ENCODE measurements at regions not wholly inside any gene's neighbourhood (a gene's known extent, or its start where the extent isn't known, plus 50 kb on each side); places are given as distances from the start of the nearest gene placed in this dataset.
A peak's percentile ranks its signal among the peaks of the same experiment; 100 is the strongest.

DNA sequence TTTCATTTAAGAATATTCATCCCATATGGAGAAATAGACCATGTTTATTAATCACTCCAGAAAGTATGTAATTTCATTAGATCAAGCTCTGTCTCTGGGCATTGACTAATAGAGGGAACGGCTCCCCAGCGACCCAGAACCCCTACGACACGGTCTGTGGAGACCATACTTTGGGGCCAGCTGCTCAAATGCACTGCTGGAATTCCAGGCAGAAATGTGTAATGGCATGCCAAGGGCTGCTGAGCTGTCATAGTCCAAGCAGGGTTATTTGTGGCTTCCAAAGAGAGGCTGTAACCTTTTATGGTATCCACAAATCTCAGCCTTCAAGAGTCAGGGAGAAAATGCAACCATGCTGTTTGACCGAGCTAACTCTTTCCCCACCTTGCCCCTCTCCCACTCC lies 755.8 kb downstream of the DHX35 start:
- no peak overlapping the region for H3K14ac ChIP-seq (ENCODE audit: low read length)
- H3K27me3 ChIP-seq (ENCODE audit: control insufficient read depth in 3 of 3, insufficient read depth in 3 of 3, low read depth in 1 of 3, low read length in 3 of 3): peaks cover 0 to 2% (median 0%) of the 10 kb centered on the region in 3 experiments
- H3K4me3 ChIP-seq (ENCODE audit: low read length in 2 of 2): no peak overlapping the region
- H2BK120ac ChIP-seq (ENCODE audit: low read depth, low read length): no peak overlapping the region
- H3K9ac ChIP-seq (ENCODE audit: low read depth, low read length, poor library complexity): no peak overlapping the region
- no peak overlapping the region for H2BK12ac ChIP-seq (ENCODE audit: low read length)
- no peaks in the 10 kb centered on the region for H3K4me1 ChIP-seq (ENCODE audit: control insufficient read depth in 2 of 2, insufficient read depth in 1 of 2, low read depth in 1 of 2, low read length in 2 of 2)
- no peak overlapping the region for H3K23ac ChIP-seq (ENCODE audit: low read depth, low read length, poor library complexity)
- WGBS, 2 donors (ENCODE audit: extremely low coverage in 2 of 2, insufficient read length in 2 of 2, insufficient replicate concordance in 1 of 2): no CpG with 5 or more reads among the region's 5 CpGs
- no peak overlapping the region for H2AFZ ChIP-seq (ENCODE audit: low read length)
- no peak overlapping the region for H2AK5ac ChIP-seq (ENCODE audit: low read depth, low read length)
- no peaks in the 10 kb centered on the region for H3K36me3 ChIP-seq (replicated peaks in 1 of 2; ENCODE audit: control insufficient read depth in 2 of 2, insufficient read depth in 2 of 2, low read length in 2 of 2)
- H3K79me1 ChIP-seq (ENCODE audit: low read depth, low read length): no peaks in the 10 kb centered on the region
- H4K8ac ChIP-seq (ENCODE audit: low read depth, low read length): no peak overlapping the region
- no peak overlapping the region for H3K27ac ChIP-seq (replicated peaks; ENCODE audit: low read length)
- H3K4ac ChIP-seq (ENCODE audit: low read length): no peak overlapping the region
- no peak overlapping the region for H3K18ac ChIP-seq (ENCODE audit: low read length)
- no peak overlapping the region for H2BK5ac ChIP-seq (ENCODE audit: low read length)
- H3K4me2 ChIP-seq (ENCODE audit: insufficient read depth, low read length, poor library complexity, severe bottlenecking): no peak overlapping the region
- no peaks in the 10 kb centered on the region for H3K9me3 ChIP-seq (replicated peaks in 1 of 2; ENCODE audit: control insufficient read depth in 2 of 2, insufficient read depth in 1 of 2, low read depth in 1 of 2, low read length in 2 of 2)
- H4K91ac ChIP-seq (ENCODE audit: low read depth, low read length, poor library complexity): no peak overlapping the region
- H2BK15ac ChIP-seq (ENCODE audit: low read length): no peak overlapping the region
- no peak for DNase-seq (ENCODE audit: low spot score)

DNA sequence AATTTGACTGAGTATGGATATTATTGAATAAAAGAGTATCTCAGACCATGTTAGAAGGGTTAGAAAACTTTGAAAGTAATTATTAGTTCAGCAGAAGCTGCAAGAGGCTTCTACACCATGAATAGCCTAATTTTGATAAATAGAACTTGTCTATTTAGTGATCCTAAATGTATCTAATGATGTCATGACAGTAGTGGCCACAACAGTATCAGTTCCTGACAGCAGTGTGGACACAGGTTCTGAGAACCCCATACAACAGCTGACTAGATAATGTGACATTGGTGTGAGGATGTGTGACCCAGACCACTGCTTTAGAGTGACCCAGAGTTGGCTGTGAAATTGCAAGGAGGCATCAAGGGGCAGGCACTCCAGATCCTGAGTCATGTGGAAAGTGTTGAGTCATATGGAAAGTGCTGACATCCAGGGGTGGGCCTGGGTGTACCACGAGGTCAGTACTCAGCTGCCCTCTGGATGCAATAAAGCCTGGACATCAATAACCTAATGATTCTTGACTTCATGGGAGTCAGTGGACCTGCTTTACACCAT lies 754.7 kb downstream of the DHX35 start:
- no peak for DNase-seq (ENCODE audit: low spot score)
- Histone ChIP-seq H3K4me2 (ENCODE audit: insufficient read depth, low read length, poor library complexity, severe bottlenecking) (no peak overlapping the region), H3K36me3 (replicated peaks in 1 of 2; ENCODE audit: control insufficient read depth in 2 of 2, insufficient read depth in 2 of 2, low read length in 2 of 2) (no peaks in the 10 kb centered on the region), H3K27me3 (ENCODE audit: control insufficient read depth in 3 of 3, insufficient read depth in 3 of 3, low read depth in 1 of 3, low read length in 3 of 3) (peaks cover 0 to 2% (median 0%) of the 10 kb centered on the region in 3 experiments), H3K4ac (ENCODE audit: low read length) (no peak overlapping the region), H3K14ac (ENCODE audit: low read length) (no peak overlapping the region), H3K18ac (ENCODE audit: low read length) (no peak overlapping the region), H2BK12ac (ENCODE audit: low read length) (no peak overlapping the region), H4K8ac (ENCODE audit: low read depth, low read length) (no peak overlapping the region), H2BK15ac (ENCODE audit: low read length) (no peak overlapping the region), H3K23ac (ENCODE audit: low read depth, low read length, poor library complexity) (no peak overlapping the region), H3K79me1 (ENCODE audit: low read depth, low read length) (no peaks in the 10 kb centered on the region), H4K91ac (ENCODE audit: low read depth, low read length, poor library complexity) (no peak overlapping the region), H3K27ac (replicated peaks; ENCODE audit: low read length) (no peak overlapping the region), H2BK120ac (ENCODE audit: low read depth, low read length) (no peak overlapping the region), H2BK5ac (ENCODE audit: low read length) (no peak overlapping the region), H3K4me1 (ENCODE audit: control insufficient read depth in 2 of 2, insufficient read depth in 1 of 2, low read depth in 1 of 2, low read length in 2 of 2) (no peaks in the 10 kb centered on the region), H2AFZ (ENCODE audit: low read length) (no peak overlapping the region), H3K4me3 (ENCODE audit: low read length in 2 of 2) (no peak overlapping the region), H3K9ac (ENCODE audit: low read depth, low read length, poor library complexity) (no peak overlapping the region), H2AK5ac (ENCODE audit: low read depth, low read length) (no peak overlapping the region), H3K9me3 (replicated peaks in 1 of 2; ENCODE audit: control insufficient read depth in 2 of 2, insufficient read depth in 1 of 2, low read depth in 1 of 2, low read length in 2 of 2) (no peaks in the 10 kb centered on the region)
- no CpG with 5 or more reads among the region's 1 CpG for WGBS, 2 donors (ENCODE audit: extremely low coverage in 2 of 2, insufficient read length in 2 of 2, insufficient replicate concordance in 1 of 2)

- Histone ChIP-seq H3K4me2 (ENCODE audit: insufficient read depth, low read length, poor library complexity, severe bottlenecking) (no peak overlapping the region), H3K9me3 (replicated peaks in 1 of 2; ENCODE audit: control insufficient read depth in 2 of 2, insufficient read depth in 1 of 2, low read depth in 1 of 2, low read length in 2 of 2) (no peaks in the 10 kb centered on the region), H3K9ac (ENCODE audit: low read depth, low read length, poor library complexity) (no peak overlapping the region), H3K4me1 (ENCODE audit: control insufficient read depth in 2 of 2, insufficient read depth in 1 of 2, low read depth in 1 of 2, low read length in 2 of 2) (no peaks in the 10 kb centered on the region), H2BK120ac (ENCODE audit: low read depth, low read length) (no peak overlapping the region), H2BK15ac (ENCODE audit: low read length) (no peak overlapping the region), H3K14ac (ENCODE audit: low read length) (no peak overlapping the region), H2BK12ac (ENCODE audit: low read length) (no peak overlapping the region), H3K4ac (ENCODE audit: low read length) (no peak overlapping the region), H4K91ac (ENCODE audit: low read depth, low read length, poor library complexity) (no peak overlapping the region), H3K79me1 (ENCODE audit: low read depth, low read length) (no peaks in the 10 kb centered on the region), H3K18ac (ENCODE audit: low read length) (no peak overlapping the region), H3K4me3 (ENCODE audit: low read length in 2 of 2) (no peak overlapping the region), H4K8ac (ENCODE audit: low read depth, low read length) (no peak overlapping the region), H3K27ac (replicated peaks; ENCODE audit: low read length) (no peak overlapping the region), H2BK5ac (ENCODE audit: low read length) (no peak overlapping the region), H3K23ac (ENCODE audit: low read depth, low read length, poor library complexity) (no peak overlapping the region), H3K27me3 (ENCODE audit: control insufficient read depth in 3 of 3, insufficient read depth in 3 of 3, low read depth in 1 of 3, low read length in 3 of 3) (peaks cover 0 to 2% (median 0%) of the 10 kb centered on the region in 3 experiments), H2AFZ (ENCODE audit: low read length) (no peak overlapping the region), H3K36me3 (replicated peaks in 1 of 2; ENCODE audit: control insufficient read depth in 2 of 2, insufficient read depth in 2 of 2, low read length in 2 of 2) (no peaks in the 10 kb centered on the region), H2AK5ac (ENCODE audit: low read depth, low read length) (no peak overlapping the region)
- WGBS, 2 donors (ENCODE audit: extremely low coverage in 2 of 2, insufficient read length in 2 of 2, insufficient replicate concordance in 1 of 2): no CpG with 5 or more reads among the region's 4 CpGs
- DNase-seq (ENCODE audit: low spot score): no peak
These were observed 751.1 kb downstream of the DHX35 start for GRCh38 chr20:39713076-39713840.

DNA sequence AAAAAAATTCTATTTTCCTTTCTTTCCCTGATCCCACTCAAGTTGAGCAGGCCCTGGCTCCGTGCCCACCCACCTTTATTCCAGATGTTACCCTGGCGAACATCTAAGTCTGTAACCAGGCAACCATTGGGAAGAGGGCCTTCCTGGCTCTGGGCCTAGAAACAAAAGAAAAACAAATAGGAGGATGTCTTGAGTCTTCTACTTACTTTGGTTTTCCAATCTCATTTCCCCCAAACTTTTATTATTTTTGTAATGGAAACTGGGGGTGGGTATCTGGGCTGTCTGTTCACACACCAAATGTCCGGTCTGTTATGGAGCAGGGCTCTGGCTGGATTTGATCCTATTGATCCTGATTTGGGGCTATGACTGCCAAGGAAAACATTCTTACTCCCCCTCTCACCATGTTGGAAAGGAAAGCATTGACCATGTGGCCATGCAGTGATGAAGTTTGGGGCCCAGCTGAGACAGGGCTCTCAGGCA lies 744.1 kb downstream of the DHX35 start:
- H3K9ac ChIP-seq (ENCODE audit: low read depth, low read length, poor library complexity): no peak overlapping the region
- H3K79me1 ChIP-seq (ENCODE audit: low read depth, low read length): no peaks in the 10 kb centered on the region
- no peak overlapping the region for H4K8ac ChIP-seq (ENCODE audit: low read depth, low read length)
- no peaks in the 10 kb centered on the region for H3K9me3 ChIP-seq (replicated peaks in 1 of 2; ENCODE audit: control insufficient read depth in 2 of 2, insufficient read depth in 1 of 2, low read depth in 1 of 2, low read length in 2 of 2)
- no peak overlapping the region for H4K91ac ChIP-seq (ENCODE audit: low read depth, low read length, poor library complexity)
- H3K4me3 ChIP-seq (ENCODE audit: low read length in 2 of 2): peak overlapping the region in 1 of 2 donors; percentile 32
- H2BK5ac ChIP-seq (ENCODE audit: low read length): no peak overlapping the region
- H2BK120ac ChIP-seq (ENCODE audit: low read depth, low read length): no peak overlapping the region
- H2BK12ac ChIP-seq (ENCODE audit: low read length): no peak overlapping the region
- H3K23ac ChIP-seq (ENCODE audit: low read depth, low read length, poor library complexity): no peak overlapping the region
- no peak overlapping the region for H2BK15ac ChIP-seq (ENCODE audit: low read length)
- no peak overlapping the region for H2AFZ ChIP-seq (ENCODE audit: low read length)
- no peak overlapping the region for H3K4me2 ChIP-seq (ENCODE audit: insufficient read depth, low read length, poor library complexity, severe bottlenecking)
- H3K27ac ChIP-seq (replicated peaks; ENCODE audit: low read length): no peak overlapping the region
- no peak overlapping the region for H3K14ac ChIP-seq (ENCODE audit: low read length)
- no peak for DNase-seq (ENCODE audit: low spot score)
- no peaks in the 10 kb centered on the region for H3K4me1 ChIP-seq (ENCODE audit: control insufficient read depth in 2 of 2, insufficient read depth in 1 of 2, low read depth in 1 of 2, low read length in 2 of 2)
- no peak overlapping the region for H3K4ac ChIP-seq (ENCODE audit: low read length)
- no CpG with 5 or more reads among the region's 3 CpGs for WGBS, 2 donors (ENCODE audit: extremely low coverage in 2 of 2, insufficient read length in 2 of 2, insufficient replicate concordance in 1 of 2)
- no peak overlapping the region for H3K18ac ChIP-seq (ENCODE audit: low read length)
- H3K36me3 ChIP-seq (replicated peaks in 1 of 2; ENCODE audit: control insufficient read depth in 2 of 2, insufficient read depth in 2 of 2, low read length in 2 of 2): no peaks in the 10 kb centered on the region
- no peaks in the 10 kb centered on the region for H3K27me3 ChIP-seq (ENCODE audit: control insufficient read depth in 3 of 3, insufficient read depth in 3 of 3, low read depth in 1 of 3, low read length in 3 of 3)
- H2AK5ac ChIP-seq (ENCODE audit: low read depth, low read length): no peak overlapping the region

All from neuronal stem cell (in vitro differentiated cells).